Upper lobe of left lung (tissue), 6 donors: ENCODE measurements at regions not wholly inside any gene's neighbourhood (a gene's known extent, or its start where the extent isn't known, plus 50 kb on each side); places are given as distances from the start of the nearest gene placed in this dataset.

Experiments
- ATAC-seq, 2 donors: fragments of 200-7000 bp; cut with Tn5 transposase; one replicate each; pipeline ENCODE4 v1.9.1; 2022; ENCODE audit warnings: mild to moderate bottlenecking in 2 of 2, moderate library complexity in 2 of 2; ENCODE audit not compliant: low FRiP score in 2 of 2
- DNase-seq, 2 donors: peaks; one replicate each; pipeline ENCODE4 v3.0.0-alpha.2; 2019 to 2020
- H3K27ac ChIP-seq, 4 donors: fragments of 200-600 bp; sonication (generic); one replicate each; pipeline ENCODE4 v1.5.1; 2016 to 2019
- H3K27me3 ChIP-seq, 4 donors: fragments of 200-600 bp; sonication (generic); one replicate each; pipeline ENCODE4 v1.5.1; 2017 to 2019
- H3K36me3 ChIP-seq, 4 donors: fragments of 200-600 bp; sonication (generic); one replicate each; pipeline ENCODE4 v1.5.1; 2016 to 2019
- H3K4me1 ChIP-seq, 4 donors: fragments of 200-600 bp; sonication (generic); one replicate each; pipeline ENCODE4 v1.5.1; 2018 to 2019
- H3K4me3 ChIP-seq, 4 donors: fragments of 200-600 bp; sonication (generic); one replicate each; pipeline ENCODE4 v1.5.1; 2017 to 2019; ENCODE audit warnings: mild to moderate bottlenecking in 2 of 4, moderate library complexity in 1 of 4
- H3K9me3 ChIP-seq, 4 donors: fragments of 200-600 bp; sonication (generic); one replicate each; pipeline ENCODE4 v1.5.1; 2018 to 2019
- CTCF ChIP-seq, 6 experiments: fragments of 450-650 bp in 4 of 6; fragments of 200-600 bp in 2 of 6; sonication (generic) in 2 of 6; IDR thresholded peaks; one replicate each; pipeline ENCODE4 v1.5.1; 2016 to 2019; ENCODE audit warnings: antibody characterized with exemption in 6 of 6
- EP300 ChIP-seq, 4 donors: sonication (generic); formaldehyde crosslinking; IDR thresholded peaks; one replicate each; pipeline ENCODE4 v1.5.1; 2017; ENCODE audit warnings: antibody characterized with exemption in 4 of 4, control low read depth in 2 of 4
- POLR2A ChIP-seq, 4 donors: fragments of 450-650 bp; IDR thresholded peaks; one replicate each; pipeline ENCODE4 v1.5.1; 2016 to 2017; ENCODE audit warnings: antibody characterized with exemption in 4 of 4, mild to moderate bottlenecking in 2 of 4
- POLR2AphosphoS5 ChIP-seq, 2 donors: sonication (generic); formaldehyde crosslinking; IDR thresholded peaks; one replicate each; pipeline ENCODE4 v1.5.1; 2017; ENCODE audit warnings: antibody characterized with exemption in 2 of 2
- WGBS, 2 donors: methylation state at CpG; one replicate each; pipeline ENCODE4 v1.1.5; 2017 to 2018; 5-methylcytosine and 5-hydroxymethylcytosine counted together
- donor health status: DM: no; HTN: no; CAD: no; lungs with moderate emphysema.
- donor health status: DM: no; HTN: yes; CAD: no; lungs with severe emphysema.

GRCh38 chr2:46836295-46837111, 79.1 kb downstream of the MCFD2 start:
- H3K36me3 ChIP-seq = no peaks in the 10 kb centered on the region
- no peak for TF ChIP-seq EP300 (IDR thresholded peaks at IDR 0.05)
- TF ChIP-seq CTCF (IDR thresholded peaks at IDR 0.05) = no peak
- no peak for TF ChIP-seq POLR2A (IDR thresholded peaks at IDR 0.05)
- no peak for TF ChIP-seq POLR2AphosphoS5 (IDR thresholded peaks at IDR 0.05)
- H3K9me3 ChIP-seq = no peaks in the 10 kb centered on the region
- no peak overlapping the region for H3K4me3 ChIP-seq
- H3K27ac ChIP-seq = no peak overlapping the region
- DNase-seq (peak in 1 of 2 donors; percentile 44), ATAC-seq (peak in 1 of 2 donors; percentile 57)
- H3K27me3 ChIP-seq = no peaks in the 10 kb centered on the region
- H3K4me1 ChIP-seq = peaks cover 0 to 8% (median 4%) of the 10 kb centered on the region in 4 donors
- WGBS, 2 donors = 48 to 65% methylated on average over 5 to 12 of the region's 12 CpGs

GRCh38 chr2:46835520-46835919, 80.1 kb downstream of the MCFD2 start:
- Histone ChIP-seq H3K36me3 (no peaks in the 10 kb centered on the region), H3K9me3 (no peaks in the 10 kb centered on the region), H3K27ac (no peak overlapping the region), H3K4me1 (peaks cover 0 to 8% (median 2%) of the 10 kb centered on the region in 4 donors), H3K4me3 (no peak overlapping the region), H3K27me3 (no peaks in the 10 kb centered on the region)
- WGBS, 2 donors = 92 to 100% methylated on average over 5 to 6 of the region's 6 CpGs
- no peak for ATAC-seq
- TF ChIP-seq CTCF (IDR thresholded peaks at IDR 0.05) = no peak
- no peak for DNase-seq

GRCh38 chr2:46832543-46832942, 83.1 kb downstream of the MCFD2 start:
- Histone ChIP-seq H3K4me3 (no peak overlapping the region), H3K27ac (no peak overlapping the region), H3K27me3 (no peaks in the 10 kb centered on the region), H3K36me3 (no peaks in the 10 kb centered on the region), H3K4me1 (peaks cover 0 to 8% (median 2%) of the 10 kb centered on the region in 4 donors), H3K9me3 (no peaks in the 10 kb centered on the region)
- TF ChIP-seq POLR2A (IDR thresholded peaks at IDR 0.05) (no peak), POLR2AphosphoS5 (IDR thresholded peaks at IDR 0.05) (no peak), CTCF (IDR thresholded peaks at IDR 0.05) (no peak), EP300 (IDR thresholded peaks at IDR 0.05) (no peak)
- DNase-seq = no peak
- no peak for ATAC-seq
- 80 to 83% methylated on average over 1 of the region's 1 CpG for WGBS, 2 donors

- Histone ChIP-seq H3K4me3 (no peak overlapping the region), H3K27me3 (no peaks in the 10 kb centered on the region), H3K36me3 (no peaks in the 10 kb centered on the region), H3K27ac (no peak overlapping the region), H3K4me1 (peaks cover 0 to 8% (median 2%) of the 10 kb centered on the region in 4 donors), H3K9me3 (no peaks in the 10 kb centered on the region)
- DNase-seq (no peak), ATAC-seq (peak in 1 of 2 donors; percentile 26)
- TF ChIP-seq POLR2A (IDR thresholded peaks at IDR 0.05) (no peak), POLR2AphosphoS5 (IDR thresholded peaks at IDR 0.05) (no peak), EP300 (IDR thresholded peaks at IDR 0.05) (no peak), CTCF (IDR thresholded peaks at IDR 0.05) (no peak)
- 83 to 92% methylated on average over 4 of the region's 4 CpGs for WGBS, 2 donors
Observed at GRCh38 chr2:46831869-46832265, 83.7 kb downstream of the MCFD2 start.
